NCI-H1105 (cell line): ENCODE measurements at regions not wholly inside any gene's neighbourhood (a gene's known extent, or its start where the extent isn't known, plus 50 kb on each side); places are given as distances from the start of the nearest gene placed in this dataset.

Experiments used
- DNase-seq: peaks from one replicate; lab custom pipeline; 2025; lab: John Stamatoyannopoulos, UW

DNA sequence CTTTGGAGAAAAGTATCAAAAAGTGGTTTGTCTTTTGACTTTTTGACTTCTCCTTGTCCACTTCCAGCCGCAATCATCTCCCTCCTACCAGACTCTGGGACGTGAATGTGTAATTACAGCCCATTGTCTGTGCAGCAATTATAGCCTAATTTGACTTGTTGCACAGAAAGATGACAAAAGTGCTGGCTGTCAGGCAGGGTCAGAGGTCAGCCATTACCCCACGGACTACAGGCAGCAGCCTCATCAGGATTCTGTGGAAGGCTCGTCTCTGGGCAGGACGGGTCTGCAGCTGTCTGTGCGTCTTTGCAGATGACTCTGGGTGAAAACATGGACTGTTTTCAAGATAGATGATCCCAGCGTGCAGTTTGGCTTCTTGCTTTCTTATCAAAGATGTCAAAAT is 102.2 kb upstream of the EDNRB start:
- no peak for DNase-seq

DNA sequence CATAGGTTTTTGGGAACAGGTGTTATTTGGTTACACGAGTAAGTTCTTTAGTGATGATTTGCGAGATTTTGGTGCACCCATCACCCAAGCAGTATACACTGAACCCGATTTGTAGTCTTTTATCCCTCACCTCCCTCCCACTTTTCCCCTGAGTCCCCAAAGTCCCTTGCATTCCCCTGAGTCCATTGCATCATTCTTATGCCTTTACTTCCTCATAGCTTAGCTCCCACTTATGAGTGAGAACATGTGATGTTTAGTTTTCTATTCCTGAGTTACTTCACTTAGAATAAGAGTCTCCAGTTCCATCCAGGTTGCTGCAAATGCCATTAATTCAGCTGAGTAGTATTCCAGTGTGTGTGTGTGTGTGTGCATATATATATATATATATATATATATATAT is 97.2 kb upstream of the EDNRB start:
- no peak for DNase-seq

DNA sequence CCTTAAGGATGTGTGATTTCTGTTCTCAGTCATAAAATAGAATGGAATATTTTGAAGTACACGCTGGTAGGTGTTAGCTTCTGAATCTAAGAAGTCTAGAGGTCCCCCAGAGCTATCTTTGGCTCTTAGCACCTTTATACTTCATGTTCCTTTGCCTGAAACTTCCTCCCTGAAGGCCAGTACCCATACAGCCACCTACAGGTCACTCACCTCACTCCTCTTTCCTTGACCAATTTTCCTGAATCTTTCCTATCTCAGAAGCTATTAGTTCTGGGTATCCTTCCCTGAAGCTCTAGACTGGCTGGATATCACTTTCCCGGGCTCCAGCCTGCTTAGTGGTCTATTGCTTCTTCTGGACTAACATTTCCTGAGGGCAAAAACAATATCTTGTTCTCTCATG is 93.4 kb upstream of the EDNRB start:
- DNase-seq: no peak

DNA sequence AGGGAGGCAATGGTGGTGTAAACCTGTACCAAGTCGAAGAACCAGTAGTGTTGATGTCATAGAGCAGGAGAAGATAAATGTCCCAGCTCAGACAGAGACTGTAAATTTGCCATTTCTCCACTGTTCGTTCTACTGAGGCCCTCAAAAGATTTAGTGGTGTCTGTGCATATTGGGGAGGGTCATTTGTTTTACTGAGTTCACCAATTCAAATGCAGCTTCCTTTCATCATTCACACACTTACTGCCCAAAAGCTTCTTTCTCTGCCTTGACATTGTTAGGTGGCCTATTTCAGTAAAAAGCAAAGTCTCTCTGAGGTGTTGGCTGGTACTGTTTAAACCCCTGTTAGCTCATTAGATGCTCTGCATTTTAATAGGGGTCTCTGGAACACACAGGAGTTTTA is 86.2 kb upstream of the EDNRB start:
- DNase-seq: no peak

DNA sequence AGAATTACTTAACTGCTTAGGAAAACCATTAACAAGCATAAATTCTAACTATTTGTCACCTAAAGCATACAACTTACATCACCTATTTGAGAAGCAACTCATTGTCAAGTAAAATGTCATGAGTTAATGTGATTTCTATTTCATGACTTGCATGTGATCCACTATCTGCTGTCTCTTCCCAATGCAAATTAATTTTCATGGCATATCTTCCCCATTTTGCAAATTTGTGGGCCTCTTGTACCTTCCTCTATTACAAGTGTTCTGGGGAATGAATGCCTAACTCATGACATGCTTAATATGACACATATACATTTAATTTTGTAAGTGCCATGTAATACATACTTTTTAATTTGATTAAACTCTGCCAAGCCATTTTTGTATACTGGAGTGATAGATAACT is 81.1 kb upstream of the EDNRB start:
- DNase-seq: no peak

DNA sequence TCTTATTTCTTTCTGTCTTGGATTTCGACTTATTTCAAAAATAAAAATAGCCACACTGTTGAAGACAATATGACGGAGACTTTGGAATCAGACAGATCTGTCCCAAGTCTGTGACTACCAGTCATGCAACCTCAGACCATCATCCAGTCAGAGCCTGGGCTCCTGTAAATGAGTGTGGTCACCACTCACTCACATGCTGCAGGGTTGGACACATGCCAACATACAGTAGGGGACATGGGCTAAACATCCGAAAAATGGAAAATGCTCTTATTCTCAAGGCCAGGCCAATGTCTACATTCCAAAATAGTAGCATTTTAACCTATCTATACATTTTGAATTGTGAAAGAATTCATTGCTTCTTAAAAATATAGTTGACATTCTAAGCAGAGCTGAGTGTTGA is 75.5 kb upstream of the EDNRB start:
- no peak for DNase-seq

DNA sequence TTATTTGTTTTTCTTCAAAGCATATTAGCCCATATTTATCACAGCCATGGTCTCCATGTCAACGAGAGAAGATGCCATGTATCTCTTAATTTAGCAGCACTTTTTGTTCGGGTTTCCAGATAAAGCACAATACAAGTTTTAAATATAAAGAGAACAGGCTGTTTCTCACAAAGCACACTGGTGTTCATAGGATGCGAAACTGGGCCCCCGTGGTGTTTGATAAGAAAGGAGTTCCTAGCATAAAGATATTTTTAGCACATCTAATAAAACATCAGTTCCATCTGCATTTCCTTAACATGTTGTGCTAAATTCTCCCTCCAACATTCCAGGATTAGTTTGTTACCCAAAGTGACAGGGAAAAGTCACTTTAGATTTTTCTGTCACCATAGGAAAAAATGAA is 72.4 kb upstream of the EDNRB start:
- DNase-seq: no peak

DNA sequence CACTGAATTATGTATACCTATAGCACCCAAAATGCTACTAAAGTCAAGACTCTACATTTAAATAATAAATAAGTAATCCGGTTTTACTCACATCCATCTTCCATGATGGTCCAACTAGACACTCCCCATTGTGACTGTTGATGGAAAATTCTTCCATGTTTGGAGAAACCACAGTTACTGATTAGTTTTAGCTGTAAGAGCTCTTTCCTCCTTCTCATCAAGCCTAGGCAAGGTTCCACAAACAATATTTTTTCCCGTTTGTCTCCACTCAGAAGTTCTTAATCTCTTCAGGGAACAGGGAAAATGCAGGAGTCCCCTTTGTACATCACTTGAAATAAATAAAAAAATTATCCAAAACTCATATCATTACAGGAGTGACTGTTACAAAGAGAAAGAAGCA is 70.7 kb upstream of the EDNRB start:
- DNase-seq: no peak

DNA sequence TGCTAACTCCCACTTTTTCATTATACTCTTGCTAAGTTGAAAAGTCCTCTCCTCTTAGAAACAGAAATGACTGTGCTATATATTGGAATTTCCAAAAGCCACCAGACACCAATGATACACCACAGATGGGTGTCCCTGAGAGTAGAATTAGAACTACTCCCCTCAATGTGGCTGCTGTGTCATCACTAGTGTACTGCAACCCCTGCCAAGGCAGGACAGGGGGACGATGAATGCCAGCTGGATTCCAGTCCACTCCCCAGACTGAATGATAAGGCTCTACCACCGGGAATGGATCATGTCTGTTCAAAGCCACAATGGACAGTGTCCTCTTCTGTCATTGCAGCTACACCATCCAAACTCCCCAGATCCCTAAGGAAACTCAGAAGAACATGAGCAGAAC is 69.7 kb upstream of the EDNRB start:
- DNase-seq: no peak

DNA sequence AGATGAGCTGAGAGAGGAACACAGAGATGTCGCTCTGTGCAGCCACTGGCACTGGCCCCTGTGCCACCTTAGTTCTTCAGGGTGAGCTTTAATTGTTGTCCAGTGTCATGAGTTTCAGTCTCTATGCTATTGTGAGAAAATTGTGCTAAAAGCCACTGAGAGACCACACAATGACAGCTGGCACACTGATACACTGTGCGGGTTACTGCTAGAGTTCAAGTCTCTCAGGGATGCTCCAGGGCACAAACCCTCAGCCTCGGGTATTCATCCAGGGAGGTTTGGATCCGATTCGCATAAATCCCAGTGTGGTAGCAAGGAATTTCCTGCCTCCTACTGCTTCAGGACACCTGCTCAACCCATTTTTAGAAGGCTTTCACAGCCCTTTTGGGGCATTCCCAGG is 68.1 kb upstream of the EDNRB start:
- DNase-seq: no peak

DNA sequence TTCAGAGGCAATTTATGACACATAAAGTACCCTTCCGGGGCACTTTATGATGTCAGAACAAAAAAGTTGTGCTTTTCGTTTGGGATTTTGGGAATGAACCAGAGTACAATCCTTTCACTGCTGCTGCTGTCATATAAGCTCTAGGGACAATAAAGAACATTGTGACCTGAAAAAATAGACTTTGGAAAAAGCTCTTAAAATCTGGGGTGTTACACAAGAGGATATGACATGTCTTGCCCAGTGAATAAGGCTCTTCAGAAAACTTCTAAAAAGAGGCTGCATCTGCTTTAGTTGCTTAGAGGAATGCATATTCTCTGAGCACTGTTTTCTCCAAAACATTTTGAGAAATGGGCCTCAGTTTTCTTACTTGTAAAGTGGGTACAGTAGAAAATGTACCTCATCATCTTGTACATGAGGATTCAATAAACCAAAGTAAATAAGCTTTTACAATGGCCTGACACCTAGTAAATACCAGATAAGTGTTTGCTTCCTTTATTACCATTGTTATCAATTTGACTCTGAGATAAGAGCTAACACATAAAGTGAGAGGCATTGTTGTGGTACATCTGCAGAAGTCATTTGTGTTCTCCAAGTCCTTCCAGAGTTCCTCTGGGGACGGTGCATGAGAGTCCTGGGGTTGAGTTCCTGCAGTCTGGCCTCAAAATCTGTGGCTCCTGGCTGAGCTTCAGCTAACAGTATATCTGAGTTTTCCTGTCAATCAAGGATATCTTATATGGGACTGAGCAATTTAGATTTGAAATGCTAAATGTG is 67.4 kb upstream of the EDNRB start:
- DNase-seq: no peak

DNA sequence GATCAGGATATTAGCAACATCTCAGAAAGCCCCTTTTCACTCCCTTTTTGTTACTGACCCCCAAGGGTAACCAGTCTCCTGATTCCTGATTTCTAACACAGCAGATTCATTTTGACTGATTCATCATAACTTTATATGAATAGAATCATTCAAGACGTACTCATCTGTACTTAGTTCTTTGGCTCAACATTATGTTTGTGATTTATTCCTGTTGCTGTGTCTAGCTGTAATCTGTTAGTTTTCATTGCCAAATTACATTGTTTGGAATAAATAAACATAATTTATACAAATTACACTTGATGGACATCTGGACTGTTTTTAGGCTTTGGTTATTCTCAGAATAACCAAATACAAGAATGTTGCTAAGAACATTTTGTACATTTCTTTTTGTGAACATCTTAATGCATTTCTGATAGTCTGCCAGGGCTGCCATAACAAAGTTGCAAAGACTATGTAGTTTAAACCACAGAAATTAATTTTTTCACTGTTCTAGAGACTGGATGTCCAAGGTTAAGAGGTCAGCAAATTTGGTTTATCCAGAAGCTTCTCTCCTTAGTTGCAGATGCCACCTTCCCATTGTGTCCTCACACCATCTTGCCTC is 62.8 kb upstream of the EDNRB start:
- no peak for DNase-seq

DNA sequence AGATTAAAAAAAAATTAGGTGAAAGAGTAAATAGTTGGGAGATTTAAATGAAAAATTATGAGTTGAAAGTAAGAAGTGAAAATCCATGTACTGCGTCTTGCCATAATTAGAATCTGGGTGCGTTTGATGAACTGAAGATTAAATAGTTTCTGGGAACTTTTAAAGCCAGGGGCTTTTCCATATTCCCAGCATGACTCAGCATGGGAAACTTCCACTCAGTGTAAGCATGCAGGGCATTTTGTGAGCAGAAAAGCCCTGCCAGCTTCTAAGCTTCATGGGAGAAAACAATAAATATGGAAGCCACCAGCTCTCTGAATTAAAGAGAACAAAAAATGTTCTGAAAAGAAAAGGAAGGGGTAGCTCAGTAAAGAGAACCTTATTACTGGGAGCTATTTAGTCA is 62.0 kb upstream of the EDNRB start:
- no peak for DNase-seq

DNA sequence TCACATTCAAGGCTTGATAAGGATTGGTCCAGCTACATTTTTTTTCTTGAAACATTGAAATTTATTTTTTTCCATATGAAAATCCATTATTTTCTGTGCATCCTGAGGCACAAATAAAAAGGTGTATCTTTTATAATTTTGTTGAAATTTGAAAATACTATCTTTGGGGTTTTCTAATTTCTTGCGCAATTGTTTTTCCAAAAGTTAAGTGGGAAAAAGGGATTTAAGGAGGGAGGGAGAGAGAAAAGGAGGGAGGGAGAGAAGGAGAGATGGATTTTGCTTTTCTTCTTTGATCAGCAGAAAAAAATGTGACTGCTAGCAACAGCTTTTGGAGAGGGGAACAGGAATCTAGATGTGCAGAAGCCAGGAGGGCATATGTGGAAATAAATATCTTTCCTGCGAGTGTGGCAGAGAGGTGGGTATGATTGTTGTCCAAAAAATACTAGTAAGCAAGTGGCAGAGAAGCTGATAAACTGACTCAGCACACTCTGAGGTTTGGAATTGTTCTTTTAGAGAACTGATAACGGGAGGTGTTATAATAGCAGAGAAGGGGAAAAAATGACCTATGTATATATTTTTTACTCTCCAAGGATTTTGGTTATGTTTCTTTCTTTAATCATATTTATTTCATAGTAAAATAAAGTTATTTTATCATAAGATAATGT is 61.2 kb upstream of the EDNRB start:
- no peak for DNase-seq

DNA sequence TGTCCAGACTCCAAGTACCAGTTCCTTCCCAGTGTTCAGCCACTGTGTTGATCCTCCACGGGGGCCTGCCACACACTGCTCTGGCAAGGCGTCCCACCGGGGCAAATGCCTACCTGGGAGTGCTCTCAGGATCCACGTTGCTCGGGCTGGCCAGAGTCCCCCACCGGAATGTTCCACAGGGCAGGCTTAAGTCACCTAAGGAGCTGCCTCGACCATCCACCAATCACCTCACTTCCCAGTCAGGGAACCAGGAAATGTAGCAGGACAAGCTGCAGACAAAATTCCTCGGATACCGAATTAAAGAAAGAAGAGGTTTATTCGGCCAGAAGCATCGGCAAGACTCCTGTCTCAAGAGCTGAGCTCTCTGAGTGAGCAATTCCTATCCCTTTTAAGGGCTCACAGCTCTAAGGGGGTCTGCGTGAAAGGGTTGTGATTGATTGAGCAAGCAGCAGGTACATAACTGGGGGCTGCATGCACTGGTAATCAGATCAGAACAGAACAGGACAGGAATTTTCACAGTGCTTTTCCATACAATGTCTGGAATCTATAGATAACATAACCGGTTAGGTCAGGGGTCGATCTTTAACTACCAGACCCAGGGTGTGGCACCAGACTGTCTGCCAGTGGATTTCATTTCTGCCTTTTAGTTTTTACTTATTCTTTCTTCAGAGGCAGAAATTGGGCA is 56.9 kb upstream of the EDNRB start:
- DNase-seq: no peak

DNA sequence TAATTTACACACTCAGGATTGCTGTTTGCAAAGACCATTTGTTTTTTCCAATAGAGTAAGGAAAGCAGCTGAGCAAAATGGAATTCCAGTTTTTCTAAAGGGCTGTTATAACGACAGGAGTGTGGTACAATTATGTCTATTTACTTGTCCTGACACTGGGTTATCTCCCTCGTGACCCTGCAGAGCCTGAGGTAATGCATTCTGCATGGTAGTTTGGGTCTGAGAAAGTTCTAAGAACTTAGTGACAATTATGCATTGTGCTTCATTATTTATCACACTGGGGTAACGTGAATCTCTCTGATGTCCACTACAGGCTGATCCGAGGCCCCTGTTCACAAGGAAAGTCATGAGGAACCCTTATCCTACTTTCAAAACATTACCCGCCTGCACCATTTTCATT is 50.7 kb upstream of the EDNRB start:
- no peak for DNase-seq
